Endothelial cell of umbilical vein (primary cell): ENCODE measurements at regions not wholly inside any gene's neighbourhood (a gene's known extent, or its start where the extent isn't known, plus 50 kb on each side); places are given as distances from the start of the nearest gene placed in this dataset.

ENCODE experiments used
- BruUV-seq: library from RNA; stranded (reverse); fragments of 400-500 nt; replicated peaks from 2 replicates; lab custom pipeline; 2021; lab: Mats Ljungman, UMichigan
- CTCF ChIA-PET: fragments of 300-600, 350-600 bp; sonication (Branson Sonifier 250); formaldehyde crosslinking; loops from one replicate; lab custom pipeline; 2021; ENCODE audit warnings: antibody characterized with exemption, inconsistent platforms; lab: Charles Lee
- POLR2A ChIA-PET: fragments of 300-600, 350-600 bp; sonication (Branson Sonifier 250); formaldehyde crosslinking; loops from one replicate; lab custom pipeline; 2021; ENCODE audit warnings: antibody characterized with exemption, inconsistent platforms; lab: Charles Lee
- DNase-seq: peaks from one replicate; pipeline ENCODE4 v3.0.0-alpha.2; 2011; ENCODE audit warnings: low read depth, low spot score
- FAIRE-seq: peaks from 2 replicates; lab custom pipeline; 2011; peaks lifted over from hg19 to GRCh38; lab: Jason Lieb, UNC
- H2AFZ ChIP-seq: 2 replicates; pipeline ENCODE4 v1.6.0; 2012; ENCODE audit warnings: low read depth, low read length, control low read depth, inconsistent platforms
- H3K27ac ChIP-seq: 2 replicates; pipeline ENCODE4 v1.5.1; 2011; ENCODE audit warnings: low read depth, mild to moderate bottlenecking, control low read depth, low read length, moderate library complexity; ENCODE audit not compliant: insufficient read depth
- H3K27me3 ChIP-seq, 2 experiments: 2 replicates each; pipeline versions ENCODE4 v1.6.0 to v1.6.1; 2011; ENCODE audit warnings: low read length in 2 of 2, mixed read lengths in 1 of 2; ENCODE audit not compliant: control insufficient read depth in 2 of 2, insufficient read depth in 2 of 2
- H3K36me3 ChIP-seq, 2 experiments: 2 replicates in 1 of 2; 3 replicates in 1 of 2; pipeline ENCODE4 v1.5.1; 2011; ENCODE audit warnings: low read length in 2 of 2, mild to moderate bottlenecking in 1 of 2, moderate library complexity in 1 of 2; ENCODE audit not compliant: control insufficient read depth in 2 of 2, insufficient read depth in 2 of 2; ENCODE audit errors: extremely low read depth in 1 of 2
- H3K4me1 ChIP-seq: 3 replicates; pipeline ENCODE4 v1.5.1; 2011; ENCODE audit warnings: mild to moderate bottlenecking, low read length; ENCODE audit not compliant: control insufficient read depth, insufficient read depth; ENCODE audit errors: extremely low read depth
- H3K4me2 ChIP-seq: 2 replicates; pipeline ENCODE4 v1.6.1; 2011; ENCODE audit warnings: low read length, control low read depth, mixed read lengths; ENCODE audit not compliant: insufficient read depth
- H3K4me3 ChIP-seq, 3 experiments: fragments of 200-600 bp in 1 of 3; sonication (generic), shearing (Covaris generic) in 1 of 3; replicated peaks in 1 of 3; 2 replicates each; pipeline ENCODE4 v1.5.1; 2011 to 2016; ENCODE audit warnings: control low read depth in 3 of 3, low read length in 3 of 3, mild to moderate bottlenecking in 2 of 3, inconsistent platforms in 1 of 3, low read depth in 1 of 3, moderate library complexity in 1 of 3; ENCODE audit not compliant: insufficient read depth in 1 of 3
- H3K79me2 ChIP-seq: 2 replicates; pipeline ENCODE4 v1.6.0; 2012; ENCODE audit warnings: low read length, inconsistent platforms; ENCODE audit not compliant: control insufficient read depth, insufficient read depth
- H3K9ac ChIP-seq: replicated peaks from 2 replicates; pipeline ENCODE3; 2011; ENCODE audit warnings: low read length, control low read depth; ENCODE audit not compliant: insufficient read depth; ENCODE audit errors: extremely low read depth
- H3K9me1 ChIP-seq: replicated peaks from 3 replicates; pipeline ENCODE4 v1.6.0; 2011; ENCODE audit warnings: mild to moderate bottlenecking, low read length; ENCODE audit not compliant: control insufficient read depth, insufficient read depth; ENCODE audit errors: extremely low read depth
- H3K9me3 ChIP-seq: replicated peaks from 2 replicates; pipeline ENCODE4 v1.5.1; 2012; ENCODE audit warnings: low read length, inconsistent platforms; ENCODE audit not compliant: control insufficient read depth, insufficient read depth
- H4K20me1 ChIP-seq: replicated peaks from 2 replicates; pipeline ENCODE3; 2011; ENCODE audit warnings: mild to moderate bottlenecking, low read length; ENCODE audit not compliant: control insufficient read depth, insufficient read depth; ENCODE audit errors: extremely low read depth
- CTCF ChIP-seq, 2 donors: IDR thresholded peaks; 1 replicate in 1 of 2; 2 replicates in 1 of 2; pipeline ENCODE4 v1.5.1; 2011; ENCODE audit warnings: low read length in 2 of 2, mild to moderate bottlenecking in 2 of 2, moderate library complexity in 2 of 2, control low read depth in 1 of 2, inconsistent platforms in 1 of 2, low read depth in 1 of 2; ENCODE audit not compliant: insufficient read depth in 1 of 2; ENCODE audit errors: extremely low read depth in 1 of 2
- EZH2 ChIP-seq: IDR thresholded peaks from 2 replicates; pipeline ENCODE4 v1.6.1; 2012; ENCODE audit warnings: borderline replicate concordance, low read depth, mild to moderate bottlenecking, moderate library complexity, low read length, inconsistent platforms; ENCODE audit not compliant: severe bottlenecking
- FOS ChIP-seq: IDR thresholded peaks from 2 replicates; pipeline ENCODE4 v1.6.1; 2011; ENCODE audit warnings: mild to moderate bottlenecking, low read length, moderate library complexity, borderline replicate concordance; ENCODE audit not compliant: insufficient read depth
- GATA2 ChIP-seq: IDR thresholded peaks from 2 replicates; pipeline ENCODE4 v1.7.0; 2011; ENCODE audit warnings: low read depth, mild to moderate bottlenecking, moderate library complexity, mixed read lengths, low read length; ENCODE audit not compliant: insufficient read length, insufficient read depth
- JUN ChIP-seq: IDR thresholded peaks from 2 replicates; pipeline ENCODE4 v1.6.1; 2011; ENCODE audit warnings: borderline replicate concordance, low read depth; ENCODE audit not compliant: insufficient read length, insufficient read depth
- MYC ChIP-seq: IDR thresholded peaks from one replicate; pipeline ENCODE4 v1.6.1; 2011; ENCODE audit warnings: mild to moderate bottlenecking, low read depth, low read length
- POLR2A ChIP-seq: IDR thresholded peaks from 2 replicates; pipeline ENCODE4 v1.6.1; 2012; ENCODE audit warnings: low read depth, mild to moderate bottlenecking, control low read depth, low read length
- POLR2AphosphoS5 ChIP-seq: IDR thresholded peaks from 2 replicates; pipeline ENCODE4 v1.6.1; 2012; ENCODE audit warnings: low read depth, mild to moderate bottlenecking, control low read depth, low read length, moderate library complexity; ENCODE audit not compliant: insufficient read depth
- dilution Hi-C: fragments of 300-500 bp; cut with MboI; formaldehyde crosslinking; loops from one replicate; pipeline ENCODE4 v1.15.0; 2019; ENCODE audit warnings: low sequenced_read_pairs; ENCODE audit not compliant: extremely low pct_ligation_motif_present
- intact Hi-C: fragments of 100-400 bp; cut with micrococcal nuclease; formaldehyde crosslinking; loops from one replicate; pipeline ENCODE4 v1.10.0; 2022
- TF ChIP-seq, protein P1 (sequence below): IDR thresholded peaks from 2 replicates; pipeline ENCODE4 v1.6.1; 2011; ENCODE audit not compliant: insufficient read depth, insufficient read length

DNA sequence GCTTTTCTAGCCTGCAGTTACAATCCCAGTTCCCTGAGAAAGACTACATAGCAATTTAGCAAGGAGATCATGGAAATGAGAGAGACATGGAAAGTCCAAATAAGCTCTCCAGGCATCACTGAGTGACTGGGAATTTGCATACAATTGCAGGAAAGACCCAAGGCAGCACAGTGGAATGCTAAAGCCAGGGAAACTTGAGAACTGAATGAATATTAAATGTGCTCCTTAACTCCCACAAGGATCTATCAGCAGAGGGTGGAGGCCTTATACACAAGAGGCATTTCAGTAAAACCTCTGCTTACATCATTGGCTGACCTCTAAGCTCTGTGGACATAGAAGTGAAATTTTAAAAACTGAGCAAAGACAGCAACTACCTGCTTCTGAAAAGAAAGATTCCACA is 355.6 kb upstream of the DAB2 start:
- POLR2A ChIA-PET: no interaction called here
- H3K9me1 ChIP-seq: no peaks in the 10 kb centered on the region
- intact Hi-C loops (no loop called here), dilution Hi-C loops (no loop called here)
- no peak overlapping the region for H3K4me2 ChIP-seq
- no peaks in the 10 kb centered on the region for H4K20me1 ChIP-seq
- no peaks in the 10 kb centered on the region for H3K36me3 ChIP-seq
- CTCF ChIA-PET: interaction anchor here (1.0 to 1.3 kb wide), 2 partner anchors 18 to 19 kb away, joined by 3 to 4 read pairs; no protein-coding TSS in a partner anchor
- H3K4me1 ChIP-seq: peaks cover 5% of the 10 kb centered on the region
- no peak overlapping the region for H3K4me3 ChIP-seq
- H3K9ac ChIP-seq: no peak overlapping the region
- peaks cover 0 to 2% of the 10 kb centered on the region in 2 experiments for H3K27me3 ChIP-seq
- H3K27ac ChIP-seq: no peak overlapping the region
- BruUV-seq: no TSS peak
- H3K79me2 ChIP-seq: no peaks in the 10 kb centered on the region
- FAIRE-seq (peak; percentile 73), DNase-seq (peak; percentile 82)
- no peak overlapping the region for H2AFZ ChIP-seq
- no peaks in the 10 kb centered on the region for H3K9me3 ChIP-seq
- no peak for TF ChIP-seq GATA2
- TF ChIP-seq, protein P1, sequence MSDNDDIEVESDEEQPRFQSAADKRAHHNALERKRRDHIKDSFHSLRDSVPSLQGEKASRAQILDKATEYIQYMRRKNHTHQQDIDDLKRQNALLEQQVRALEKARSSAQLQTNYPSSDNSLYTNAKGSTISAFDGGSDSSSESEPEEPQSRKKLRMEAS: no peak
- TF ChIP-seq POLR2A: no peak
- TF ChIP-seq EZH2: no peak
- TF ChIP-seq FOS: no peak
- no peak for TF ChIP-seq CTCF (IDR thresholded peaks at IDR 0.05; ENCODE audit: extremely low read depth in 1 of 2, insufficient read depth in 1 of 2, low read depth in 1 of 2, low read length in 2 of 2)
- TF ChIP-seq POLR2AphosphoS5: no peak
- TF ChIP-seq JUN: no peak
- TF ChIP-seq MYC: no peak
